Tibial artery (tissue), 4 donors: ENCODE measurements at regions not wholly inside any gene's neighbourhood (a gene's known extent, or its start where the extent isn't known, plus 50 kb on each side); places are given as distances from the start of the nearest gene placed in this dataset.

Experiments
- DNase-seq, 2 donors: peaks; one replicate each; pipeline ENCODE4 v3.0.0-alpha.2; 2019
- H3K27ac ChIP-seq, 2 donors: fragments of 200-600 bp; sonication (generic) in 1 of 2; 1 replicate in 1 of 2; 2 replicates in 1 of 2; pipeline ENCODE4 v1.5.1; 2018 to 2019; ENCODE audit warnings: mild to moderate bottlenecking in 1 of 2
- H3K27me3 ChIP-seq, 2 donors: fragments of 200-600 bp; sonication (generic) in 1 of 2; one replicate each; pipeline versions ENCODE4 v1.5.1 to v1.6.0; 2016 to 2019
- H3K36me3 ChIP-seq, 3 donors: fragments of 200-600 bp; sonication (generic) in 2 of 3; one replicate each; pipeline ENCODE4 v1.5.1; 2016 to 2019; ENCODE audit warnings: mild to moderate bottlenecking in 2 of 3
- H3K4me1 ChIP-seq, 4 donors: fragments of 200-600 bp; sonication (generic) in 2 of 4; 1 replicate in 3 of 4; 2 replicates in 1 of 4; pipeline ENCODE4 v1.5.1; 2016 to 2019
- H3K4me3 ChIP-seq, 2 donors: fragments of 200-600 bp; sonication (generic) in 1 of 2; 1 replicate in 1 of 2; 2 replicates in 1 of 2; pipeline ENCODE4 v1.5.1; 2018 to 2019; ENCODE audit warnings: mild to moderate bottlenecking in 2 of 2
- H3K9me3 ChIP-seq, 3 donors: fragments of 200-600 bp; sonication (generic) in 1 of 3; one replicate each; pipeline ENCODE4 v1.5.1; 2016 to 2019
- intact Hi-C: fragments of 100-400 bp; cut with DNase I; formaldehyde crosslinking; loops from one replicate; pipeline ENCODE4 v1.15.0; 2023; ENCODE audit warnings: low total_unique reads
- TF ChIP-seq, protein P1 (sequence below), 2 experiments: fragments of 200-600 bp in 1 of 2; fragments of 450-650 bp in 1 of 2; IDR thresholded peaks; one replicate each; pipeline ENCODE4 v1.5.1; 2017 to 2019; ENCODE audit warnings: antibody characterized with exemption in 2 of 2, mild to moderate bottlenecking in 1 of 2, moderate library complexity in 1 of 2

DNA sequence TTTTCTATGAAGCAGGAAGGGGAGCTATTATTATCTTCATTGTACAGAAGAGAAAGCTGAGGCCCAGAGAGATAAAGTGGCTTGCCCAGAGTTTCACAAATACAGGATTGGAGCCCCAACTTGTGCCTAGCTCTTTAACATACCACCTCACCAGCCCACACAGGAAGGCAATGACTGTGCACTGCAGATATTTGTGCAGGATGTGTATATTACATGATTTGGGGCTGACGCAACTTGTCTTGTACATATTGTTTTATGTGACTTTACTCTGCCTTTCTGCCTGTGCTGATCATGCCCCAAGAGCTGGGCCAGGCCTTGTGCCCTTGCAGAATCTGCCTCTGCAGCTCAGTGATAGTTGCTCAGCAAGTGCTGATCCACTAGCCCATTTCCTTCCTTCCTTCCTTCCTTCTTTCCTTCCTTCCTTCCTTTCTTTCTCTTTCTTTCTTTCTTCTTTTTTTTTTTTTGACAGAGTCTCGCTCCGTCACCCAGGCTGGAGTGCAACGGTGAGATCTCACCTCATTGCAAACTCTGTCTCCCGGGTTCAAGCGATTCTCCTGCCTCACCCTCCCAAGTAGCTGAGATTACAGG lies 106.6 kb upstream of the TBCA start:
- H3K4me1 ChIP-seq, result no peaks in the 10 kb centered on the region
- no peak overlapping the region for H3K4me3 ChIP-seq
- TF ChIP-seq, protein P1, sequence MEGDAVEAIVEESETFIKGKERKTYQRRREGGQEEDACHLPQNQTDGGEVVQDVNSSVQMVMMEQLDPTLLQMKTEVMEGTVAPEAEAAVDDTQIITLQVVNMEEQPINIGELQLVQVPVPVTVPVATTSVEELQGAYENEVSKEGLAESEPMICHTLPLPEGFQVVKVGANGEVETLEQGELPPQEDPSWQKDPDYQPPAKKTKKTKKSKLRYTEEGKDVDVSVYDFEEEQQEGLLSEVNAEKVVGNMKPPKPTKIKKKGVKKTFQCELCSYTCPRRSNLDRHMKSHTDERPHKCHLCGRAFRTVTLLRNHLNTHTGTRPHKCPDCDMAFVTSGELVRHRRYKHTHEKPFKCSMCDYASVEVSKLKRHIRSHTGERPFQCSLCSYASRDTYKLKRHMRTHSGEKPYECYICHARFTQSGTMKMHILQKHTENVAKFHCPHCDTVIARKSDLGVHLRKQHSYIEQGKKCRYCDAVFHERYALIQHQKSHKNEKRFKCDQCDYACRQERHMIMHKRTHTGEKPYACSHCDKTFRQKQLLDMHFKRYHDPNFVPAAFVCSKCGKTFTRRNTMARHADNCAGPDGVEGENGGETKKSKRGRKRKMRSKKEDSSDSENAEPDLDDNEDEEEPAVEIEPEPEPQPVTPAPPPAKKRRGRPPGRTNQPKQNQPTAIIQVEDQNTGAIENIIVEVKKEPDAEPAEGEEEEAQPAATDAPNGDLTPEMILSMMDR (IDR thresholded peaks at IDR 0.05), result no peak
- H3K27ac ChIP-seq, result no peak overlapping the region
- intact Hi-C loops, result no loop called here
- H3K9me3 ChIP-seq, result no peaks in the 10 kb centered on the region
- H3K27me3 ChIP-seq, result peaks cover 0 to 12% of the 10 kb centered on the region in 2 donors
- DNase-seq, result no peak
- H3K36me3 ChIP-seq, result no peaks in the 10 kb centered on the region

DNA sequence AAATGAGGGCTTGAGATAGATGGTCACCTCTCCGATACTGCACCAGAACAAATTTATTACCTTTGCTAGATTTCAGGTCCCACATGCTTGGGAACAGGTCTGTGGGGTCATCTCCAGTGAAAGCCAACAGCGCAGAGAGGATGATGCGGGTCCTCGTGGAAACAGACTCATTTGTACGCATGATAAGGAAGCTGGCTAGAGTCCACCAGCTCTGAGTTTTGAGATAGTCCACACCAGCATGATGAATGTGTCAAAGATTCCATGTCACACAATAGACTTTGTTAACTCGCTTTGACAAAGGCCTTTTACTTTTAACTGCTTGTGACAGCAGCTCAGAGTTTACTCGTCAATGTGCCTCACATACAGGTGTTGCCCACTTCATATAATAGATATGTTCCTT lies 105.4 kb upstream of the TBCA start:
- H3K27ac ChIP-seq, result no peak overlapping the region
- DNase-seq, result no peak
- H3K27me3 ChIP-seq, result peaks cover 0 to 10% of the 10 kb centered on the region in 2 donors
- H3K9me3 ChIP-seq, result no peaks in the 10 kb centered on the region
- intact Hi-C loops, result no loop called here
- H3K36me3 ChIP-seq, result no peaks in the 10 kb centered on the region
- H3K4me1 ChIP-seq, result no peaks in the 10 kb centered on the region
- TF ChIP-seq, protein P1 (IDR thresholded peaks at IDR 0.05), result no peak
- H3K4me3 ChIP-seq, result no peak overlapping the region

DNA sequence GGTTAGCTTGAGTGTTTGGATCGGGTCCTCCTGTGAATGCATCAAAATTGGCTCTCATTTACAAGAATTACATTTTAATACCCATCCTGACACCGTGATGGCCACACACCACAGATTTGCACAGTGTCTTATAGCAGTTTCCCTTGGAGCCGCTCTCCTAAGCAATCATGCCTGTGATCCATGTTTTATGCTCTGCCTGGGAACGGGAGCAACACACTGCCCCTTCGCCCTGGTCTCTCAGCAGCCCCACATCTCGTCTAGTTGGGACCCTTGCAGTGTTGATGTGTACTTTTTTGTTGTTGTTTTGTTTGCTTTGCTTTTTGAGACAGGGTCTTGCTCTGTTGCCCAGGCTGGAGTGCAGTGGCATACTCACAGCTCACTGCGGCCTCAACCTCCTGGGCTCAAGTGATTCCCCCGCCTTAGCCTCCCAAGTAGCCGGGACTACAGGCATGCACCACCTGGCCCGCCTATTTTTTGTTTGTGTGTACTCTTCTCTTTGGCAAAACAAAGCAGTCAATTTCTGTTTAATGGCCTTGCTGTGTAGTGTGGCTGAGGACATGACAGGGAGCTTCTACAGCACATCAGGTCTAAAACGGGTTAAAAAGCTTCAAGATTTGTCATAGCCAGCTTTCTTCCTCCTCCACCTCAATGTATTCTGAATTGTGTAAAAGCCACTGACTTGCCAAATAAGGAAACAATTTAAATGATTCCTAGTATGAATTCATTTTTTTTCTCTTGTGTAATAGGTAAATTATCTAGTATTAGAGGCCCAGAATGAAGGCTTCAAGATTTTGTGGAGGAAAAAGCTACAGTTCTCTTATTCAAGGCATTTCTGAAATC lies 101.6 kb upstream of the TBCA start:
- no peaks in the 10 kb centered on the region for H3K4me1 ChIP-seq
- H3K36me3 ChIP-seq, result no peaks in the 10 kb centered on the region
- no peak for DNase-seq
- intact Hi-C loops, result no loop called here
- no peaks in the 10 kb centered on the region for H3K9me3 ChIP-seq
- TF ChIP-seq, protein P1 (IDR thresholded peaks at IDR 0.05), result no peak
- H3K27ac ChIP-seq, result no peak overlapping the region
- no peaks in the 10 kb centered on the region for H3K27me3 ChIP-seq
- H3K4me3 ChIP-seq, result no peak overlapping the region

DNA sequence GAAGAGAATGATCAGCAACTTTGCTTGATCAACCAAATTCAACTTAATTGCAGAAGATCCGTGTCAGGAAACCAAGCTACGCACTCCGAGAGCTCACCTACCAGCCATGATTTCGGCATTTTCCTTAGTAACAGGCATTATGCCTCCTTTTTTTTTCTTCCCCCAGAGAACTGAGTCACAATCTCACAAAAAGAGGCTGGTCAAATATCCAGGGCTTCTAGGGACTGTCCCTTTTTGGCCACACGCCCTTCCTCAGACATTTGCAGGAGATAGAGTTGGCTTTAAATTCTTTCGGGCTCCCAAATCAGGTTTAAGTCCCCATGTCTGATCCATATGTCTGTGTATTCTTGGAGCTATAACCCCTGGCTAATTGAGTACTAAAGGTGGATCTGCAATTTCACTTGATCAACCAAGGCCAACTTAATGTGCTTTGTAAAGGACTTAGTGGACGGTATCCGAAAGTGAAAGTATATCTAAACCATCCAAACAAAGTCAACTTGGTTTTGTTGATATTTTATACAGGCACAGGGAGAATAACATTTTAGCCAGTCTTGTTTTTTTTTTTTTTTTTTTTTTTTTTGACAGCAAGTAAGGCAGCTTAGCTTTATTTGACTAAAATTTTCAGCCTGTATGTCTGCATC lies 100.8 kb upstream of the TBCA start:
- Histone ChIP-seq H3K4me3 (peak overlapping the region; percentile 15 to 19), H3K27ac (no peak overlapping the region), H3K9me3 (no peaks in the 10 kb centered on the region), H3K36me3 (no peaks in the 10 kb centered on the region), H3K27me3 (no peaks in the 10 kb centered on the region), H3K4me1 (no peaks in the 10 kb centered on the region)
- intact Hi-C loops, result no loop called here
- no peak for DNase-seq
- TF ChIP-seq, protein P1 (IDR thresholded peaks at IDR 0.05), result no peak

DNA sequence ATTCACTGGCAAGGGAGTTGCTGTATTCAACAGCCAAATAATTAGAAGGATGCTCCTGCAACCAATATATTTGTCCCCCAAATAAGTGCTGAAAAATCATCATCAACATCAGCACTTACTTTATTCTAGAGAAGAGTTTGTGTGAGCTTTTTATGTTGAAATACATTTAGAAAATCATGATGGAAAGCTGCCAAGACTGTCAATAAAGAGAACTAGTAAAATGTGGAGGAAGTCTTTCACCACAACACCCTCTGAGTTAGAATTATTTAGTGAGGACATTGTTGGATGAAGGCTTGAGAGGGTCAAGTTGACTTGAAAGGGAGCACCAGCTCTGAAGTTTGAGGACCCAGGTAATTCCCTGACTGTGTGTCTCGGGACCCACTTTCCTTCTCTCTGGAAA lies 100.2 kb upstream of the TBCA start:
- no peak for DNase-seq
- intact Hi-C loops, result no loop called here
- Histone ChIP-seq H3K9me3 (no peaks in the 10 kb centered on the region), H3K27ac (no peak overlapping the region), H3K4me1 (no peaks in the 10 kb centered on the region), H3K27me3 (no peaks in the 10 kb centered on the region), H3K36me3 (no peaks in the 10 kb centered on the region), H3K4me3 (no peak overlapping the region)
- TF ChIP-seq, protein P1 (IDR thresholded peaks at IDR 0.05), result no peak
